HepG2 (cell line): ENCODE measurements at regions not wholly inside any gene's neighbourhood (a gene's known extent, or its start where the extent isn't known, plus 50 kb on each side); places are given as distances from the start of the nearest gene placed in this dataset.

Experiments used
- ATAC-seq: fragments of 200-7000 bp; cut with Tn5 transposase; 3 replicates; pipeline ENCODE4 v1.9.1; 2020; ENCODE audit warnings: mild to moderate bottlenecking, moderate library complexity
- BruUV-seq: library from RNA; stranded (reverse); fragments of 400-500 nt; replicated peaks from 2 replicates; lab custom pipeline; 2021; lab: Mats Ljungman, UMichigan
- CTCF ChIA-PET: fragments of 300-600 bp; formaldehyde crosslinking; extraction: SDS; loops from one replicate; lab custom pipeline; 2021; ENCODE audit warnings: low total read pairs, inconsistent platforms, low intra/inter-chr PET ratio; lab: Yijun Ruan, JAX
- POLR2A ChIA-PET: fragments of 350-600 bp; sonication (Branson Sonifier 250); formaldehyde crosslinking; loops from one replicate; lab custom pipeline; 2020; ENCODE audit warnings: antibody characterized with exemption, inconsistent platforms; lab: Yijun Ruan, JAX
- DNase-seq: peaks from one replicate; pipeline ENCODE4 v3.0.0-alpha.2; 2015; ENCODE audit warnings: low spot score
- FAIRE-seq: peaks from 3 replicates; lab custom pipeline; 2011; peaks lifted over from hg19 to GRCh38; lab: Jason Lieb, UNC
- H2AFZ ChIP-seq: one replicate; pipeline ENCODE4 v1.6.1; 2011; ENCODE audit warnings: low read length, inconsistent platforms
- H3K27ac ChIP-seq: fragments of 300-600 bp; 3 replicates; pipeline ENCODE4 v1.8.0; 2011; ENCODE audit warnings: mixed run types, mild to moderate bottlenecking, mixed read lengths, low read length, inconsistent platforms; ENCODE audit not compliant: insufficient read depth; ENCODE audit errors: extremely low read length
- H3K27me3 ChIP-seq, 2 experiments: fragments of 200-600 bp in 1 of 2; 2 replicates in 1 of 2; 3 replicates in 1 of 2; pipeline versions ENCODE4 v1.6.0 to v1.8.0; 2011; ENCODE audit warnings: low read length in 2 of 2, mild to moderate bottlenecking in 2 of 2, moderate library complexity in 2 of 2, inconsistent platforms in 1 of 2; ENCODE audit not compliant: insufficient read depth in 2 of 2, control insufficient read depth in 1 of 2
- H3K36me3 ChIP-seq, 2 experiments: fragments of 200-600 bp in 1 of 2; replicated peaks in 1 of 2; 2 replicates in 1 of 2; 3 replicates in 1 of 2; pipeline versions ENCODE4 v1.5.1 to v1.8.0; 2011; ENCODE audit warnings: low read length in 2 of 2, inconsistent platforms in 1 of 2; ENCODE audit not compliant: insufficient read depth in 2 of 2, control insufficient read depth in 1 of 2
- H3K4me1 ChIP-seq: 2 replicates; pipeline ENCODE4 v1.5.1; 2012; ENCODE audit warnings: low read length, inconsistent platforms; ENCODE audit not compliant: insufficient read depth
- H3K4me2 ChIP-seq: 2 replicates; pipeline ENCODE4 v1.6.0; 2011; ENCODE audit warnings: low read depth, low read length, inconsistent platforms
- H3K4me3 ChIP-seq, 3 experiments: fragments of 200-600 bp in 1 of 3; sonication (generic), shearing (Covaris generic) in 1 of 3; replicated peaks in 1 of 3; 2 replicates each; pipeline ENCODE4 v1.5.1; 2011 to 2016; ENCODE audit warnings: low read length in 3 of 3, inconsistent platforms in 2 of 3, low read depth in 2 of 3, mild to moderate bottlenecking in 2 of 3, control low read depth in 1 of 3, mixed read lengths in 1 of 3; ENCODE audit not compliant: insufficient read depth in 1 of 3
- H3K79me2 ChIP-seq: one replicate; pipeline ENCODE4 v1.6.1; 2011; ENCODE audit warnings: low read length, inconsistent platforms; ENCODE audit not compliant: insufficient read depth
- H3K9ac ChIP-seq: 2 replicates; pipeline ENCODE4 v1.6.0; 2011; ENCODE audit warnings: mild to moderate bottlenecking, low read depth, low read length, inconsistent platforms; ENCODE audit not compliant: insufficient read depth
- H3K9me3 ChIP-seq: 2 replicates; pipeline ENCODE4 v1.5.1; 2012; ENCODE audit warnings: mild to moderate bottlenecking, low read length
- H4K20me1 ChIP-seq: 2 replicates; pipeline ENCODE4 v1.6.0; 2011; ENCODE audit warnings: inconsistent platforms, mild to moderate bottlenecking, low read length, moderate library complexity; ENCODE audit not compliant: insufficient read depth
- CHD2 ChIP-seq: IDR thresholded peaks from 2 replicates; pipeline ENCODE4 v1.6.1; 2011; ENCODE audit warnings: low read depth, low read length, improper control_type of control experiment
- HOXA9 ChIP-seq: sonication (generic); formaldehyde crosslinking; IDR thresholded peaks from 2 replicates; pipeline ENCODE4 v1.8.1; 2022; ENCODE audit warnings: missing genetic modification reagents, mild to moderate bottlenecking, moderate library complexity, borderline replicate concordance
- KDM6A ChIP-seq: IDR thresholded peaks from 2 replicates; pipeline ENCODE4 v1.6.1; 2016; ENCODE audit warnings: low read depth
- SNAI1 ChIP-seq: sonication (generic); formaldehyde crosslinking; IDR thresholded peaks from 2 replicates; pipeline ENCODE4 v1.5.0; 2020; ENCODE audit warnings: mild to moderate bottlenecking, missing genetic modification reagents, borderline replicate concordance
- SPEN ChIP-seq: sonication (generic); formaldehyde crosslinking; IDR thresholded peaks from 2 replicates; pipeline ENCODE4 v1.5.1; 2020; ENCODE audit warnings: low read depth, mild to moderate bottlenecking, missing genetic modification reagents
- TCF7 ChIP-seq: sonication (generic); IDR thresholded peaks from 2 replicates; pipeline ENCODE4 v1.6.1; 2016; ENCODE audit warnings: antibody characterized with exemption, low read depth
- WIZ ChIP-seq: sonication (generic); formaldehyde crosslinking; IDR thresholded peaks from 2 replicates; pipeline ENCODE4 v1.5.1; 2020; ENCODE audit warnings: mild to moderate bottlenecking, missing genetic modification reagents
- YY1 ChIP-seq: IDR thresholded peaks from 2 replicates; pipeline ENCODE4 v1.6.1; 2011; ENCODE audit warnings: low read length, low read depth, moderate library complexity, mild to moderate bottlenecking; ENCODE audit not compliant: insufficient read depth, insufficient replicate concordance
- ZHX1 ChIP-seq: sonication (generic); formaldehyde crosslinking; IDR thresholded peaks from 2 replicates; pipeline ENCODE4 v1.8.1; 2022; ENCODE audit warnings: low read depth, mild to moderate bottlenecking, missing genetic modification reagents
- ZNF10 ChIP-seq: sonication (generic); formaldehyde crosslinking; IDR thresholded peaks from 2 replicates; pipeline ENCODE4 v1.4.0; 2020; ENCODE audit warnings: mild to moderate bottlenecking, low read depth, missing genetic modification reagents, borderline replicate concordance
- ZNF83 ChIP-seq: sonication (generic); formaldehyde crosslinking; IDR thresholded peaks from 2 replicates; pipeline ENCODE4 v1.4.0; 2020; ENCODE audit warnings: missing genetic modification reagents, mild to moderate bottlenecking, borderline replicate concordance
- WGBS: methylation state at CpG from one replicate; pipeline ENCODE4 v1.1.6; 2017; ENCODE audit warnings: low lambda C conversion rate; 5-methylcytosine and 5-hydroxymethylcytosine counted together
- in situ Hi-C: cut with HindIII; loops from 2 replicates; pipeline ENCODE4 v1.10.0; 2017; ENCODE audit warnings: low pct_unique_long_range_greater_than_20kb; ENCODE audit not compliant: extremely low pct_ligation_motif_present
- intact Hi-C: fragments of 100-400 bp; cut with micrococcal nuclease; formaldehyde crosslinking; loops from one replicate; pipeline ENCODE4 v1.10.0; 2022; ENCODE audit not compliant: unreplicated experiment

- no peak overlapping the region for H3K4me3 ChIP-seq
- H3K36me3 ChIP-seq, result no peaks in the 10 kb centered on the region
- H4K20me1 ChIP-seq, result no peaks in the 10 kb centered on the region
- no peak for ATAC-seq
- CTCF ChIA-PET, result no interaction called here
- no peak overlapping the region for H3K27ac ChIP-seq
- BruUV-seq, result no TSS peak
- no peaks in the 10 kb centered on the region for H3K79me2 ChIP-seq
- no peak overlapping the region for H3K4me2 ChIP-seq
- POLR2A ChIA-PET, result no interaction called here
- no peaks in the 10 kb centered on the region for H3K27me3 ChIP-seq
- no peak overlapping the region for H3K9ac ChIP-seq
- in situ Hi-C loops (no loop called here), intact Hi-C loops (no loop called here)
- H3K4me1 ChIP-seq, result no peaks in the 10 kb centered on the region
- DNase-seq, result no peak
- H2AFZ ChIP-seq, result no peak overlapping the region
- no peak for TF ChIP-seq ZNF83 (CRISPR knock-in tag)
- no peak for TF ChIP-seq WIZ (CRISPR knock-in tag)
- TF ChIP-seq HOXA9, result no peak
- no peak for TF ChIP-seq CHD2
- no peak for TF ChIP-seq ZNF10 (CRISPR knock-in tag)
- no peak for TF ChIP-seq KDM6A (CRISPR knock-in tag)
- no peak for TF ChIP-seq SNAI1
- TF ChIP-seq SPEN, result no peak
- no peak for TF ChIP-seq YY1
- no peak for TF ChIP-seq ZHX1
- TF ChIP-seq TCF7, result no peak
- no peak for FAIRE-seq
- no peaks in the 10 kb centered on the region for H3K9me3 ChIP-seq
- WGBS, result 5% methylated on average over 2 of the region's 2 CpGs
These were observed 314.1 kb upstream of the PPARGC1A start for GRCh38 chr4:24203926-24204325.
